Stimulated activated CD4-positive, alpha-beta T cell treated with anti-CD3 and anti-CD28 coated beads, Interleukin-2, amount 100 ng/mL, for 24 hours (primary cell): ENCODE measurements at regions not wholly inside any gene's neighbourhood (a gene's known extent, or its start where the extent isn't known, plus 50 kb on each side); places are given as distances from the start of the nearest gene placed in this dataset.

Source experiments
- DNase-seq, 2 donors: peaks; one replicate each; pipeline ENCODE4 v3.0.0-alpha.2; 2020

DNA sequence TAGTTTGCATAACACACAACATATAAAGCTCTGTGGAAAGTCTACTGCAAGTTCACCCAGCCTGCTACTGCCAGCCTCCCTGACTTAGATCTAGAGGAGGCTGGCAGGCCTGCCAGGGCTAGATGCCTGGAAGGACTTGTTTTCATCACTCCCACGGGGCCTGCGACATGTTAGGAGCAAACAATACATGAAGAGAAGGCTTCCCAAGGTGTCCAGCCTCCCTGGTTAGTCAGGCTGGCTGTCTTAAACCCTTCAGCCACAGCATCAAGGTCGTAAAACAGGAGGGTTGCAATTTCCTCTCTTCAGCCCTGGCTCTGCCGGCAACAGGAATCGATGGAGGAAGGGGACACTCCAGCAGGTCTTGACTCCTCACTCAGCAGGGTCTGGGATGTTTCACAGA, 104.5 kb downstream of the NGF start:
- no peak for DNase-seq

DNA sequence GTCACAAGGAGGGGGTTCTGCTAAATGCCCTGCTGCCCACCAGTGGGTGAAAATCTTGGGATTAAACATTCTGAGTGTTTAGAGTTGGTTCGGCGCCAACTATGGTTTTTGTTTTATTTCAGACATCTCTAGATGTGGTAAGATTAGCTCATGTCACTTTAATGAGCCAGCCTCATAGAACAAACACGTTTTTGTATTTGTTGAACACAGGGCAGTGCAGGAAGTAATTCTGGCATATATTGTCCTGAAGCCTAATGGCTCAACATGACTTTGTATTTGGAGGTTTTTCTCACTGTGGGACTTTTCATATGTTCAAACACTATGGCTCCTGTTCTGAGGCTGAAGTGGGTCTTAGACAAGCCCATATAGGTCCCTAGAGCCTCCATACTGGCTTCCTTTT, 107.8 kb downstream of the NGF start:
- no peak for DNase-seq

DNA sequence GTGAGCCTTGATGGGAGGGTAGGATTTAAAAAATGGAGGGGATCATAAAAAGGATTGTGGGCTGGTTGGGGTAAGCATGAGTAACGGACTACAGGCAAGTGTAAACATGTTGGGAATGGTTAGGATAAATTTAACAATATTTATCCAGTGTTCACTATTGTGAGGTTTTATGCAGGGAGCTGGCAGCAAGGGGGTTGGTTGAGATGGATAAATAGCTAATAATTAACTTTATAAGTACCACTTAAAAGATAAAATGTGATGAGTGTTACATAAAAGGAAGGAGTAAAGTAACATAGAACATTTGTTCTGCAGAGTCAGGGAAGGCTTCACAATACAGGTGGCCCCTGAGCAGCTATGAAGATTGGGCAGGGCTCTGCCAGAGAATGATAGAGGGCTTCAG, 109.0 kb downstream of the NGF start:
- DNase-seq = no peak

- no peak for DNase-seq
Observed at GRCh38 chr1:115228191-115228590, 109.9 kb downstream of the NGF start.

DNA sequence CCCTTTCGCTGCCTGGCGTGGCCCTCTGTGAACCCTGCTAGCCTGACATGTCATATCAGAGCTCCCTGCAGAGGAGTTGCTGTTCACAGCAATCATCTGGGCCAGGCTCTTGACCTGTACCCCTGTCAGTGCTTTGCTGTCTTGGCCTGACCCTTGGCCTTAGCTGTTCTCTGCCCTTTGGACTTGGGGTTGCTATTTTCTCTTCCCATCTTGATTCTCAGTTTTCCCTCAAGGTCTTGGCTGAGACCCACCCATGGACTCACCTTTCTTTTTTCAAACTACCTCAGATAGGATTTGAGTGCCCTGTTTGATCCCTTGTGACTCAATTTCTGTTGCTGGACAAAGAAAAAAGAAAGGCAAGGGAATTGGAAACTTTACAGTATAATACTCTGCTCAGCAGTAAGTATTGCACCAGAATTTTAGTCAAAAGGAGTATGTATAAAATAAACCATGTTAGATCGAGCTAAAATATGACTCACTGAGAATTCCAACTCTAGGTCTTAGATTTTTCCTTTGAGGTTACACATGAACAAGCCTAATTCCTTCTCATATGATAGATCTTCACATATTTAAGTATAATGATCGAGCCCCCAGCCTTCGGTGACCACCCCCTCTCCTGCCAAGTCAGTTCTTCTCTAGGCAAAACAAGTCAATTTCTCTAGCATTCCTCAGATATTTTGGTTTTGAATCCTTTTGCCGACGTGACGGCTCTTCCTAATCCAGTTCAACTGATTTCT, 110.5 kb downstream of the NGF start:
- no peak for DNase-seq

DNA sequence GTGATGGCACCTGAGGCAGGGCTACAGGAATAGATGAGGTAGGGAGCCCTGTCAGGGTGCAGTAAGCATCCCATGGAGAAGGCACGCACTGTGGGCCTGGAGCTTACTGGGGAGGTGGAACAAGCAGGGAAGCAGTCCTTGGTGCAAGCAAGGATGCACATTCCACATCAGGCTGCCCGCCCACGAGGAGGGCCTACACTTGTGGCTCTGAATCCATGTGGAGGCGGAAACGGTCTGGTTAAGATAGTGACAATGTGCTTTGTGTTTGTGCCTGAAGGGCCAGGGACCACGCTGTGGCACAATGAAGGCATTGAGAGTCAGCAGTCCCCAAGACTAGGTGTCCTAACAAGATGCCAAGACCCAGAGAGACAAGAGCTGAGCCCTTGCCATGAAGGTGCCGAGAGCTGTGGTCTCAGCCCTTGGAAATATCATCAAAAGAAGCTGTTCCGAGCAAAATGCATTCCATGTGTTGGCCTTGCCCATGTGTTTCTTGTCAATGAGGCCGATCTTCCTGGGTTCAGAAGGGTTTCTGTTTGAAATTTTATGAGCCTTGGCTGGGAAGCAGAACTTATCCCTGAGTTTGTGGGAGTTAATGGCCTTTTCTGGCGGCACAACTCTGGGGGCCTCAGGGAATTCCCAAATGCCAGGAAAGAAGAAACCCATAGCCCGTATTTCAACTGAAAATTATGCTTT, 111.9 kb downstream of the NGF start:
- DNase-seq = no peak

DNA sequence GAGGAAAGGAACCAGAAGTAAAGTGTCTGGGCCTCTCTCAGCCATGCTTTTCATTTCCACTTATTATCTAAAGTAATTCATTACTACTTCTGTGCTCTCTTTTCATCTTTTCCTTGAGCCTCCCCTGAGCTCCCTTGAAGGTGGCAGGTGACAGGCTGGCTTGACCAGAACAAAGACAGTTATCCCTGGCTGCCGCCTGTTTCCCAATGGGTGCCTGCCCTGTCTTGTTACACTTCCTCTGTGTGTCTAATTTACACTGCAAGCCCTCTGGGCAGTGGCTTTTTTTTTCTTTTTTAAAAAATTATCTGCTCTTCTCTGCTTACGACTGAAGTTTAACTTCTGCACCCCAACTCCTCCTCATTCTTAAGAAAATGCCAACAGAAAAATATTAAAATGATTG, 113.4 kb downstream of the NGF start:
- no peak for DNase-seq

- no peak for DNase-seq
Observed at GRCh38 chr1:115222616-115223402, 115.2 kb downstream of the NGF start.

DNA sequence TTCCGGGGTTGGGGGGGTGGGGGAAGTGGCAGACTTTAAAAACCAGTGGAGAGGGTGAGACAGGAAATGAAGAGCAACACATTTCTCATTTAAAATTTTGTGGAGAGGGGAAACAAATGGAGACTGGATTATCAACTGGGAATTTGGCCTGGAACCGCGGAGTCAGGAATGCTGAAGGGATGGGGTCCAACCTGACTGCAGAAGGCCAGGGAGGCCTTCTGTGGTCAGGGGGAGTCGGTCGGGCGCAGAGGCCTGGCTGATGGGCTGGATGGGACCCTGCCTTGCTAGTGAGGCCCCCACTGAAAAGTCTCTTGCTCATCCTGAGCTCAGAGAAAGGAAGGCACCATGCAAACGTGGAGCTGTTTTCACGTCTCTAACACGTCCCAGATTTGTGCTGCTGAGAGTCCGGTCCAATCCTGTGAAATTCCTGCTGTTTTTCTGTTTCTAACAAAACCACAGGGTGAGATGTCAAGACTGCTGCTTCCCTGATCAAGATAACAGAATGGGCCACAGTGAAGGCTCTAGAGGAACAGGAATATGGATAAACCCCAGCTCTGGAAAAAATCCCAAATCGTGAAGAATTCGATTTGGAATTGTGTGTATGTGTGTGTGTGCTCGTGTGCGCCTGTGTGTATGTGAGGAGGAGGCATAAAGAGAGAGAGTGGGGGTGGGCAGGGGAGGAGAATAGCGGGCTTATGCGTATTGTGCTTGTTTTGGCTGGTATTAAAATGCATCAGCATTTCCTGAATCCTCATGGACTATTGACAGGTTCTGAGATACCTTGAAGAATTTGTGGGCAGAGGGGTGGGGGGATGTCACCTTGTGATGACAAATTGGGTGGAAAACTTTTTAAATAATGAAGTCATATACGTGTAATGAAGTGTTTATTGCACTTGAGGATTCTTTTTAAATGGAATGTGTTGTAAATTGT, 117.4 kb downstream of the NGF start:
- DNase-seq = no peak

DNA sequence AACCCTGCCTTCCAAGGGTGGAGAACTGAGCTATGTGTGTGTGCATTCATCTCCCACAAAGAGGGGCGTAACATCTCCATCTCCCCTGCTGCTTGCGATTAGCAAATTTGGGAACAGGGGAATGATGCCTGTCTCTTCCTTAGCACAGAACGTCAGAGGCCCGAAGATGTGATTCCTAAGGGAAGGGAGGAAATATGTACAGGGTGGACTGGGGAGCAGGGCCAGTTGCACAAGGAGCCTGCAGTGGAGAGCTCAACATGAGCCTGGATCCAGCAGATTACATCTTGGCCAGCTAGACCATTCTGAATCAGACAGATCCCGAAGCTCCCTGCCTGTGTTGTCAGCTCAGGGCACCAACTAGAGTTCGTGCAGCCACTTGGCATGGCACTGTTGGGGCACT, 118.1 kb downstream of the NGF start:
- DNase-seq = no peak

DNA sequence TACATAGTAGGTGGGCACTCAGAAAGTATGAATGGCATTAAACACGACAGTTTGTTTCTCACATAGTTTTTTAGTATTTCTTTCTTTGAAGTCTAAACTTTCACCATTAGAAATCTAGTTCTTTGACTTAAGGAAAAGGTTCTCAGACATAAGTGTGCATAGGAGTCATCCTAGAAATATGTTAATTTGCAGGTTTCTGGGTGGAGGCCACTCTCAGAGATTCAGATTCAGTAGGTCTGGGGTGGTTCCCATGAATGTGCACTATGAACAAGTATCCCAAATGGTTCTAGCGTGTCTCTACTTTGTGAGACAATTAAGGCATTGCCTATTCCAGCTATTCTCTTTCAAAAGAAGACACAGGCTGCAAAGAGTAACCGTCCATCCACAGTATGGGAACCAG, 119.3 kb downstream of the NGF start:
- DNase-seq = no peak

GRCh38 chr1:115218034-115218405, 120.0 kb downstream of the NGF start:
- DNase-seq = no peak

DNA sequence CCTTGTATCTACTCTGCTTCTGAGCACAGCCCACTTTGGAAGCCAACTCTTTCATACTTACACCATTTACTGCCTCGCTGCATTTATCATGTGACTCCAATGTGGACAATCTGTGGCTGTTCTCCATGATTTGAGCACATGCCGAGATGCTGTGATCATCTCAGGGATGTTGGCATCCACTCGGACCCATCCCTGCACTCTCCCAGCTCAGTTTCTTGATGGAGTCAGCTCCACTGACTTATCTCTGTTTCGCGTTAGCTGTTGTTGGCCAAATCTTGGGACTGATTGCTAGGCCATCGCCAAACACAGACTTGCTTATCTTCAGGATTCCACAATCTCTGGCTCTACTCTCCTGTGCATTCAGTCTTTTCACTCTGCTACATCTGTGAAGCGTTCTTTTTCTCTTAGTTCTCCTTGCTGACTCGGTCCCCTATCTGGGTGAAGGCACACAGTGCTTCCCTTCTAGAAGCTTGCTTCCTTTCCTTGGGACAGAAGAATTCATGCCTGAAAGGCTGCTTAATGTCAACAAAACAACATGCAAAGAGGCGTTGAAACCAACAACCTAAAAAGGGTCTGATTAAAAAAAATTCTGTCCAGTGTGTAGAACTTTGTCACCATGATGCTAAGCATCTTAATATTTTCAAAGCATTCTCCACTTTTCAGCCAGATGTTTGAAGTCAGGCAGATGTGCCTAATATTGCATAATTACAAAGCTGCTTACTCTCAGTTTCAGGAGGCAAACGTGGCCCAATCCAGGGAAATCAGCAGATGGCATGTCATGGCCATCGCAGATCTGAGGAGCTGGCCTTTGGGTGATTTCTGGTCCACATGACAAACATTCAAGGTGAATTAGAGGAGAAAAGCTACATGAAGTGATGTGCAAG, 120.7 kb downstream of the NGF start:
- DNase-seq = no peak

- DNase-seq = no peak
Observed at GRCh38 chr1:115215703-115216521, 122.1 kb downstream of the NGF start.

DNA sequence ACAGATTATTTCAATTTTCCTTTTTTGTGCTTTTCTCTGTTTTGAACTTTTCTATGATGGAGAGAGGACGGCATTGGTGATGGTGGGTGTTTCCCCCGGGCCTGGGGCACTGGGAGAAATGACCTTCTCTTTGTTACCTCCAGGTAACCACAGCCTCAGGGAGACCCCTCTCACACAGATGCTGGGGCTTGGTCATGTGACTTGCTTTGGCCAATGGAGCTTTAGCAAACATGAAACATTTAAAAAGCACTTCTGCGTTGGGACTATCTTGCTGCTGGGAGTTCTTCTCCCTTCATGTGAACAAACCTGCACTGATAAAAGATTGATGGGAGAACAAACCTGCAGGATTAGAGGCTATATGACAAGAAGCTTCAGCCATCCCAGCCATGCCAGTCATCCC, 122.9 kb downstream of the NGF start:
- no peak for DNase-seq

- no peak for DNase-seq
Observed at GRCh38 chr1:115214098-115214497, 124.0 kb downstream of the NGF start.

- DNase-seq = no peak
Observed at GRCh38 chr1:115213130-115213529, 123.8 kb upstream of the TSPAN2 start.

- no peak for DNase-seq
Observed at GRCh38 chr1:115211071-115211745, 121.9 kb upstream of the TSPAN2 start.

- no peak for DNase-seq
Observed at GRCh38 chr1:115210302-115210711, 121.0 kb upstream of the TSPAN2 start.

DNA sequence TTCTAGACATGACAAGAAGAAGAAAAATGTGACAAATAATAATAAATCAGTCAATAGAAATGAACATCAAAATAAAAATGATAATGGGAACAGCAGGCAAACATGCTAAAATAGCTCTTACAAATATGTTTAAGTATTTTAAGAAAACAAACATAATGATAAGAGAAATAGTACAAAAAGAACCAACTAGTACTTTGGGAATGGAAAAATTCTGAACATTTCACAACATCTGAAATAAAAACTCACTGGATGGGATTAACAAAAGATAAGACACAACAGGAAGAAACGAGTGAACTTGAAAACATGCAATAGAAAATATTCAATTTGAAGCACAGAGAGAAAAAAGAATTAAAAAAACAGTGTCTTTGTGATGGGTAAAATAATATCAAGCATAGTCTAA, 115.2 kb upstream of the TSPAN2 start:
- no peak for DNase-seq
